GM18508 (cell line): ENCODE measurements at regions not wholly inside any gene's neighbourhood (a gene's known extent, or its start where the extent isn't known, plus 50 kb on each side); places are given as distances from the start of the nearest gene placed in this dataset.

Experiments used
- ATAC-seq: cut with Tn5 transposase; IDR thresholded peaks from one replicate; pipeline ENCODE4 v1.9.1; 2021; ENCODE audit warnings: moderate number of reproducible peaks; ENCODE audit not compliant: insufficient read depth, unreplicated experiment

DNA sequence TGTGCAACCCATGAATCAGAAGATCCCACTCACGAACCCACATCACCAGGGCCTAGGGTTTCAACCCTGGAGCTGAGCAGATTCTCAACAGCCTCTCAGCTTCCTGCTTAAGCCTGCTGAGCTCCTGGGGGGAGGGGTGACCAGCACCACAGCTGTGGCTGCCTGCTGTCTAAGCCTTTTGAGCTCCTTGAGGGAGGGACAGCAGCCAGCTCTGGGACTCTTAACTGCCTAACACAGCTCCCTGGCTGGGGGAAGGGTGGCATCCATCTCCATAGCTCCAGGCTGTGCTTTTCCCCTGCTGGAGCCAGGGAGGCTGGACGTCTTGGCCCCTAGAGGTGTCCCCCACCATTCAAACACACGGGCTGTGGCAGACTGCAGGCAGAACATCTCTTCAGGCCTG lies 250.3 kb downstream of the DMAC1 start:
- no peak for ATAC-seq

- ATAC-seq: no peak
These were observed 253.3 kb downstream of the DMAC1 start for GRCh38 chr9:7546261-7546660.

GRCh38 chr9:7545371-7546165 lies 254.0 kb downstream of the DMAC1 start:
- ATAC-seq: no peak

DNA sequence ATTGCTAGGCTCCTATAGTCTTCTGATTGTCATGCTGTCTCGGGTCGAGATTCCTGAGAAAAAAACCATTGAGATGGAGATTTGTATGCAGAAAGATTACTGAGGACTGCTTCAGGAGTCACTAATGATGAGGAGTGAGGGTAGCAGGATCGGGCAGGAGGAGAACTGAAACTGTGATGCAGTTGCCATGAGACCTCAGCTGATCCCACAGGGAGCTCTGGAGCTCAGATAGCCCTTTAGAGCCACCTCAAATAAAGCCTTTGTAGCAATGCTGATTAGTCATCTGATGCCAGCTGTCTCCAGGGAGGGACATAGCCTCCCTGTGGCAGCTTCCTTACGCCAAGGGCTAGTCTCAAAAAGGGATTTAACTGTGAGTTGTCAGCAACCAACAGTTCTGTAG lies 256.9 kb downstream of the DMAC1 start:
- no peak for ATAC-seq

DNA sequence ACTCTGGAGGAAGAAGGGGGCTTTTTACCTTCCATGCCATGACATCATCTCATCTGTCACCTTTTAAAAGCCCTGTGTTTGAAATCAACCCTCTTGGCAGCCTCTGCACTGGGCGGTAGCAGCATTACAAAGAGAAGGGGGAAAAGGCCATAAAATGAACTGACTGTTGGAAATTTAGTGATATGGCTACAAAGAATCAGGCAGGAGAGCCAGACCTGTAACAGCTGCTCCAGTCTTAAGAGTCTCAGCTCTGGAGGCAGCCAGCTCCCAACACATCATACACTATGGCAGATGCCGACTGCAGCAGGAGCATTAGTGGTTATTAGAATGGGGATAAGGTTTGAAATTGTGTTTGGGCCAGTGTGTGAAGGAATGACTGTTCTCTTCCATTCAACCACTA lies 257.5 kb downstream of the DMAC1 start:
- no peak for ATAC-seq

GRCh38 chr9:7536310-7536939 lies 263.2 kb downstream of the DMAC1 start:
- peak; percentile 59 for ATAC-seq

GRCh38 chr9:7534211-7534935 lies 265.2 kb downstream of the DMAC1 start:
- no peak for ATAC-seq

DNA sequence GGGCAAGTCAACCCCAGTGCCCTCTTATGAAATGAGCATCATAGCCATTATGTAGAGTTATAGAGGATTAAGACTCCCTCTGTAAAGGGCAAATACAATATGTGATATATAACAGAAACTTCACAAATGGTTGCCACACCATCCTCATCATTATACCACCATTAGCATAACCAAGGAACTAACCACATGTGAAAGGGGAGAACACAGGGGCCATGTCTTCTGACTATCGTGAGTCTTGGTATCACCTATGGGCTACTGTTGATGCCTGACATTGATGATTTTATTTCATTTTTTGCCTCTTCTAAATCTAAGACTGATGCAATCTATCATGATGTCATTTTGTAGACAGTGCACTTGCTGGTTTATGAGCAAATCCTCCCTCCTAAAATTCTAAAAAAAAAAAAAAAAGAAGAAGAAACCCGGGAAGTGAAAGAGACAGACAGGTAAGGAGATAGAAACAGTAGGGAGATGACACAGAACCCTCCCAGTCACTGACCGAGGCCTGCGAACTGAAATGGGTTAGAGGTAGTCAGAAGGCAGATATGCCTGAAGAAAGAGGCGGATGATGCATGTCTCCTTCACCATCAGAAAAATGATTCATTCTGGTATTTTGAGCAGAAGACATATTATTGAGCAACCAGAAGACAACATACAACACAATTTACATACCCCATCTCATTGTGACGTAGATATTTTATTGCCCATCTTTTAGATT lies 266.0 kb downstream of the DMAC1 start:
- ATAC-seq: no peak

DNA sequence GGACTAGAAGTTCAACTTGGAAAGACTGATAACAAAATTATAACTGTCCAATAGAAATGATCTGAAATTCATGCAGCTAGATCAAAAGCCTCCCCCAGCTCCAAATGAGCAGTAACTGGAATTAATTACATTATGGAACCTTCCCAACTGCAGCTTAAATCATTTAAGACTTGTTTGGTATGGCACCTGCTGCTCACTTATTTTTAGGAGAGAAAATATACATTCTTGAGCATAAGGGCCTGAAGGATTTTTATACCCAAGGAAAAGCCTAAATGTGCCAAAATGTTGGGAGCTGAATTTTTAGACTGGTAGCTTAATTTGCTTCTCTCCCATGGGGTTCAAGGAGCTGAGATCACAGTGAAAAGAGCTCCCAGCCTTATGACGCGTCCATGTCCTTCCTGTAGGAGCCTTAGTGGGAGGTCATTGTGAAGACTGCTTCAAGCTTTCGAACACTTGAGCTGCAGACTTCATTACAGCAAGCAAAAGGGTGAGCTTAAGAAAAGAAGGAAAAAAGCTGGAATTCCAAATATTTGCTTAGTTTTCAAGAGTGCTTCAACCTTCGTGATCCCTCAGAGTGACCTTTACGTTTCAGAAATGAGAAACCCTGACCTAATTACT lies 276.0 kb downstream of the DMAC1 start:
- no peak for ATAC-seq

DNA sequence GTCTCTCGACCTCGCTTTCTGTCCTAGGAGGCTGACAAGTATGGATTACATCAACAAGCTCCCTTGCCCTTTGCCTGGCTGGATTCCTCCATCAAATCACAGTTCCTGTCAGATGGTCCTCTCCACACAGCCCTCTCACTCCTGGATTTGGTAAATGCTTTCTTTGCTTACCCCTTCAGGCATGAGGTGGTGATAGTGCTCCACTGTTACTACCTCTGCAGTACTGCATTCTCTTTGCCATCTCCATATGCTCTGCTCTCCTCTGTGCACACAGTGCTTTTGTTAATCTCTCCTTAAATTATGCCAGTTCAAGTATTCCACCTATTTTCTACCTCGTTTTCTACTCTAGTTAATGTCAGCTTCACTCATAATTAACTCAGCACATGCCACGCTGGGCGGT lies 279.2 kb downstream of the DMAC1 start:
- ATAC-seq: no peak

- no peak for ATAC-seq
These were observed 283.2 kb downstream of the DMAC1 start for GRCh38 chr9:7516376-7516775.

DNA sequence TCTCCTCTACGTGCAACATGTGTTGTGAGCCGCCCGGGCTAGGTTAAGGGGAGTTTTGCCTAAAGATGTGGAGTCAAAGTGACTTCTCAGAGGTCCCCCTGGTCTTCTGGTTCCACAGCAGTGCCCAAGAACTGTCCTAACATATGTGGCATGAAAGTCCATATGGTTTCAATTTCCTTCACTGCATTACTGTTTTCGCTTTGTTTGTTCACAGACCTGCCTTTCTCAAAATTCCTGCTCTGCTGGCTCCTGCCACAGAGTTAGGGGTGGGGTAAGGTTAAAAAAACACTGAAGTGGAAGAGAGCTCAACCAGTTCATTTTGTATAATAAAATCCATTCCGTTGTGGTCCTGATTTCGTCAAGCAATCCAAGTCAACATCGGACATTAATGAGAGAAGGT lies 289.4 kb downstream of the DMAC1 start:
- no peak for ATAC-seq

DNA sequence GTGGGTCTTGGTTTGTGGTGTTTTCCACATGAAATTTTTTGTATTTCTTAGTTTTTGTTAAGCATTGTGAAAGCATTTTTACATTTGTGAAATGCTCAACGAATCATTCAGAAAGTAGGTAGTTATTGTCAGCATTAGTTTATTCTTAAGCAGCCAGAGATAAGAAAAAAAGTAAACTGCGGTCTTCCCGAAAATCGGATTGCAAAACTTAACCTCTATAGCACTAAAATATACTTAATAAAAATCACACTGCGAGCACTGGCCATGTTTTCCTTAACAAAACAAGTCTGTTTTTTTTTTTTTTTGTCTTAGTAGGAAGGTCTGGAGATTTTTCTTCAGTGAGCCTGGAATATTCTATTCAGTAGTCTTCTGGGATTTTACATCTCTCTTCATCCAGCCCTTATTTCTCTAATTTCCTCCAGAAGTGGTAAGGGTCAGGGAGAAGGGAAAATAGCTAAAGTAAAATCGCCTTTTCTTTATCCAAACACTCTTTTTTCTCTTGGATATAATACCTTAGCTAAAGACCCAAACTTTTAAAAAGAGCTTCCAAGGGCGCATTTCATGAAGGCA lies 289.9 kb downstream of the DMAC1 start:
- no peak for ATAC-seq

DNA sequence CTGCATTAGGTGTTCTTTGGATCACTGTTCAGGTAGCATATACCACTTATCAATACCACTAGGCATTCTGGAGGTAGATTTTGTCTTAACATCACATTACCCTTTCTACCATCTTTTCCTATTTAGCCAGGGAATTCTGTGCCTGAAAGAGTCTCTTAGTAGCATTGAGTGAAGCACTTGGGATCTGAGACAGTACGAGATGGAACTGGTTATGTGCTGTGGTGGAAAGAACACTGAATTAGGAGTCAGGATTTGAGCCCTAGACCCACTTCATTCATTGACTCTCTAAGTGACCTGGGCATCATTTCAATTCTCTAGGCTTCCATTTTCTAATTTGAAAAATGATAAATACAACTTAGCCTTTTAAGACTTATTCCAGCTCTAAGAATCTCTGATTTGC lies 291.1 kb downstream of the DMAC1 start:
- no peak for ATAC-seq

DNA sequence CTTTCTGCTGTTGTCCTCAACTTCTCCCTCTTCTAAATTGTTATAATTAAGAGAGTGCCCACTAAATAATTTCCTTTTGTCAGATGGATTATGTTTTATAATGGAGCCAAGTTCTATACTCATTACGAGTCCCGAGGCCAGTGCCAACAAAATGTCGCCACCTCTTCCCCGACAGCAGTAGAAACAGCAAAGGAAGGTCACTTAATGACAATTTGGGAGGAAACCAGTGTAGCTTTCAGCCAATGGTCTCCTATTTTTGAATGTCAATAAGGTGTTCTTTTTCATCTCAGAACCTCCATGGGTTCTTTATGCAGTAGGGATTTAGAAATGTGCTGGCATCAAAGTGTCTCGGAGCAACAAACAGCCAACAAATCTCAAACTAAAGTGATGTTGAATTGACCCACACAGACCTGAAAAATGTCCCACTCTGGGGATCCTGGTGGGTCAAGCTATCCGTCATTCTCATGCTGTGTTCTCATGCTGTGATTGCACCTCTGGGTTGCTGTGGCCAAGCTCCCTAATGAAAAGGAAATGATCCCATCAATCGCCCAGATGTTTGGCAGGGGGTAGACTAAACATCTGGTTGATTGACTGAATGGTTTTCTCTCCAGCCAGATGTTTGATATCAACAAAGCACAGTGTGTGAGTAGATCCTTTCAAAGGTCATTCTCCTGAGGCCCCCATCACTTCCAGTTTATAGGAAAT lies 291.9 kb downstream of the DMAC1 start:
- no peak for ATAC-seq

DNA sequence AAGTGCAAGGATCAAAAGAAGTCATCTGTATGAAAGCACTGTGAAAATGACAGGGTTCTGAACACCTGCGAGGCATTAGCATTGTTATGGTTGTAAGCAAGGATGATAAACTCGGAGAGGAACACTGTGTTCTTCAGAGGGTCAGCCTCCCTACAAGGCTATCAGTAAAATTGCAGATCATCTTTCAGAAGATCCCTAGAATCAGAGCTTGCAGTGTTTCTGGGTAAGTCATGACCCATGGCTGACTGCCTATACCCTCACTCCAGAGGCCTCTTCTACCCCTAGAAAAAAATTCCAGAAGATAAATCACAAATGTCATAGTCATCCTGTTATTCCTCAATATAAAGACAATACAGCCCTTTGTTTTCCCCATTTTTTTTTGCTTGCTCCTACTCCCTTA lies 292.6 kb downstream of the DMAC1 start:
- ATAC-seq: no peak

DNA sequence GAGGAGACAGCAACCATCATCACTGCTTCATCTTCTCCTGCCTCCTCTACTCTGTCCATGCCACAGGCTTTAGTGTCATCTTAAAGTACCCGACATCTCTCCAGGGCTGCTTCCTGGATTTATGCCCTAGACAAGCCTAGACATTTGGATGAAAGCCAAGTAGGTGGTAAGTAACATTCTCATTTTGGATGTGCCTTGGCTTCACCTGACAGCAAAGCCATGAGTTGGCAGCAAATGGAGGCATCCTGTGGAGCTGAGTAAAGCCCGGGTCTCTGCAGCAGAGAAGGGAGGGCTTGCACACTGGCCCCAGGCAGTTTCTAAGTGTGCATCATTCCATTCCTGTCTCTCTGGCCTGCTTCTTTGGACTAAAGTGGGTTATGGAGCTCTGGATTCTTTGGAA lies 299.1 kb downstream of the DMAC1 start:
- no peak for ATAC-seq

- no peak for ATAC-seq
These were observed 307.9 kb downstream of the DMAC1 start for GRCh38 chr9:7491641-7492040.

DNA sequence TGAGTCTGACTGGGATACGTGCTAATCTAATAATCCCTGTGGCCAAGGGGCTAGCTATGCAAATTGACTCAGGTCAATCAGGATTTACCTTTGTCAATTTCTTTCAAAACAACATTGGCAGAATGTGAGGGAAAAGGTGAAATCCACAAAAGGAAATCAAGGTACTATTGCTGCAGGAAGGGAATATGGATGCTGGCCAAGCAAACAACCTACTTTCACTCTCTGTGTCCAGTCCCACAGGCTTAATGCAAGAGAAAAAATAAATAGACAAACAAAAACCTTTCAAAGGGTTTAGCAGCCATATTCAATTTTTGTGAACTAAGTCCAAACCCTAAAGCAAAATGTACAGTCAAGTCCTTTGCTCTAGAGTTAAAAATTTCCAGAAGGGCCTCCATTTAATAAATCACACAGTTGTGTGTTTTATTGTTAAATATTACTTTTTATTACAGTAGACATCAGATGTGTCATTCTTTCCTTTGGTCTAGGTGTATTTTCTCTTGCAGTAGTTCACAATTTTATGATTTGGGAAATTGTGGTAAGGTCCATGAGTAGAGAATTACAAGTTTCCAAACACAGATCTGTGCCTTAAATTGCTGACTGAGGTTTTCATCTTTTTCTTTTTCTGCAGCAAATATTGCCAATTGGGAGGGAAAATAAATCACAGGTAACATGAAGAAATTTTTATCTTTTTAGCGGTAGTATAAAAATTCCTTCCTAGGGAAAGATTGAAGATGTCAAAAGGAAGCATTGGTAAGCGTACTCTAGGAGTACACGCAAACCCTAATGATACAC lies 309.1 kb downstream of the DMAC1 start:
- ATAC-seq: no peak
